ENCODE measurements at regions not wholly inside any gene's neighbourhood (a gene's known extent, or its start where the extent isn't known, plus 50 kb on each side); places are given as distances from the start of the nearest gene placed in this dataset.

GRCh38 chr9:27750566-27750965, 177.3 kb upstream of the C9orf72 start:
- DNase-seq (ENCODE audit: low read depth) = no peak

- no peak for DNase-seq (ENCODE audit: low read depth)
Observed at GRCh38 chr9:27752069-27752468, 178.8 kb upstream of the C9orf72 start.

- DNase-seq (ENCODE audit: low read depth) = no peak
Observed at GRCh38 chr9:27755846-27756245, 182.6 kb upstream of the C9orf72 start.

- no peak for DNase-seq (ENCODE audit: low read depth)
Observed at GRCh38 chr9:27756418-27756817, 183.1 kb upstream of the C9orf72 start.

- no peak for DNase-seq (ENCODE audit: low read depth)
Observed at GRCh38 chr9:27763831-27764230, 190.6 kb upstream of the C9orf72 start.

GRCh38 chr9:27765266-27766072, 192.2 kb upstream of the C9orf72 start:
- DNase-seq (ENCODE audit: low read depth) = no peak

GRCh38 chr9:27766073-27766835, 193.0 kb upstream of the C9orf72 start:
- DNase-seq (ENCODE audit: low read depth) = no peak

GRCh38 chr9:27768781-27769180, 195.5 kb upstream of the C9orf72 start:
- DNase-seq (ENCODE audit: low read depth) = no peak

GRCh38 chr9:27770541-27770940, 197.3 kb upstream of the C9orf72 start:
- DNase-seq (ENCODE audit: low read depth) = no peak

- DNase-seq (ENCODE audit: low read depth) = no peak
Observed at GRCh38 chr9:27771803-27772545, 198.7 kb upstream of the C9orf72 start.

- DNase-seq (ENCODE audit: low read depth) = no peak
Observed at GRCh38 chr9:27784847-27785713, 211.8 kb upstream of the C9orf72 start.

- no peak for DNase-seq (ENCODE audit: low read depth)
Observed at GRCh38 chr9:27785714-27786100, 212.4 kb upstream of the C9orf72 start.

GRCh38 chr9:27787891-27788290, 214.6 kb upstream of the C9orf72 start:
- DNase-seq (ENCODE audit: low read depth) = no peak

- DNase-seq (ENCODE audit: low read depth) = no peak
Observed at GRCh38 chr9:27791311-27791710, 218.0 kb upstream of the C9orf72 start.

GRCh38 chr9:27792971-27793689, 219.8 kb upstream of the C9orf72 start:
- DNase-seq (ENCODE audit: low read depth) = no peak

GRCh38 chr9:27799326-27799725, 226.0 kb upstream of the C9orf72 start:
- no peak for DNase-seq (ENCODE audit: low read depth)

- no peak for DNase-seq (ENCODE audit: low read depth)
Observed at GRCh38 chr9:27800159-27800558, 226.9 kb upstream of the C9orf72 start.

GRCh38 chr9:27800692-27801370, 227.6 kb upstream of the C9orf72 start:
- DNase-seq (ENCODE audit: low read depth) = no peak

- no peak for DNase-seq (ENCODE audit: low read depth)
Observed at GRCh38 chr9:27801545-27801944, 228.3 kb upstream of the C9orf72 start.

GRCh38 chr9:27802418-27802817, 229.1 kb upstream of the C9orf72 start:
- DNase-seq (ENCODE audit: low read depth) = no peak

Measured in RPMI7951 (cell line).